ENCODE measurements at regions not wholly inside any gene's neighbourhood (a gene's known extent, or its start where the extent isn't known, plus 50 kb on each side); places are given as distances from the start of the nearest gene placed in this dataset.

- peak; percentile 38 for DNase-seq
- Mint-ChIP-seq H3K27me3 (ENCODE audit: low read depth, poor library complexity) (peaks cover 57% of the 10 kb centered on the region), H3K9me3 (no peaks in the 10 kb centered on the region), H3K4me1 (peaks cover 47% of the 10 kb centered on the region), H3K36me3 (ENCODE audit: low read depth) (no peaks in the 10 kb centered on the region), H3K4me3 (peak overlapping the region; percentile 81), H3K27ac (no peak overlapping the region)
- no peak for TF ChIP-seq CTCF (IDR thresholded peaks at IDR 0.05)
Observed at GRCh38 chr11:116580799-116581198, 192.0 kb downstream of the BUD13 start.

GRCh38 chr11:116579857-116580727 is 192.7 kb downstream of the BUD13 start:
- Mint-ChIP-seq H3K27ac (no peak overlapping the region), H3K4me1 (peaks cover 47% of the 10 kb centered on the region), H3K27me3 (ENCODE audit: low read depth, poor library complexity) (peaks cover 57% of the 10 kb centered on the region), H3K4me3 (peak overlapping the region; percentile 81), H3K9me3 (no peaks in the 10 kb centered on the region), H3K36me3 (ENCODE audit: low read depth) (no peaks in the 10 kb centered on the region)
- peak; percentile 54 for DNase-seq
- TF ChIP-seq CTCF (IDR thresholded peaks at IDR 0.05) = no peak

- H3K4me1 Mint-ChIP-seq = peaks cover 47% of the 10 kb centered on the region
- peak overlapping the region; percentile 81 for H3K4me3 Mint-ChIP-seq
Observed at GRCh38 chr11:116579031-116579653, 193.6 kb downstream of the BUD13 start.

GRCh38 chr11:116577956-116578355 is 194.8 kb downstream of the BUD13 start:
- Mint-ChIP-seq H3K36me3 (ENCODE audit: low read depth) (no peaks in the 10 kb centered on the region), H3K4me1 (peaks cover 47% of the 10 kb centered on the region), H3K27me3 (ENCODE audit: low read depth, poor library complexity) (peaks cover 50% of the 10 kb centered on the region), H3K27ac (no peak overlapping the region), H3K4me3 (no peak overlapping the region), H3K9me3 (no peaks in the 10 kb centered on the region)
- TF ChIP-seq CTCF (IDR thresholded peaks at IDR 0.05) = no peak
- DNase-seq = no peak

More at GRCh38 chr11:116579031-116579653, 193.6 kb downstream of the BUD13 start:
- no peak for DNase-seq
- Mint-ChIP-seq H3K9me3 (no peaks in the 10 kb centered on the region), H3K36me3 (ENCODE audit: low read depth) (no peaks in the 10 kb centered on the region), H3K27ac (no peak overlapping the region), H3K27me3 (ENCODE audit: low read depth, poor library complexity) (peaks cover 52% of the 10 kb centered on the region)
- TF ChIP-seq CTCF (IDR thresholded peaks at IDR 0.05) = no peak

- Mint-ChIP-seq H3K4me1 (peaks cover 42% of the 10 kb centered on the region), H3K27ac (no peak overlapping the region), H3K36me3 (ENCODE audit: low read depth) (no peaks in the 10 kb centered on the region), H3K4me3 (no peak overlapping the region), H3K9me3 (no peaks in the 10 kb centered on the region), H3K27me3 (ENCODE audit: low read depth, poor library complexity) (peaks cover 46% of the 10 kb centered on the region)
- no peak for DNase-seq
- TF ChIP-seq CTCF (IDR thresholded peaks at IDR 0.05) = no peak
Observed at GRCh38 chr11:116577273-116577672, 195.5 kb downstream of the BUD13 start.

Data from nephron progenitor cell (in vitro differentiated cells).